Lower leg skin (tissue), 3 donors: ENCODE measurements at regions not wholly inside any gene's neighbourhood (a gene's known extent, or its start where the extent isn't known, plus 50 kb on each side); places are given as distances from the start of the nearest gene placed in this dataset.

ENCODE experiments used
- CTCF ChIP-seq, 3 donors: fragments of 450-650 bp; IDR thresholded peaks; one replicate each; pipeline ENCODE4 v1.5.1; 2016; ENCODE audit warnings: antibody characterized with exemption in 3 of 3, mild to moderate bottlenecking in 3 of 3, moderate library complexity in 2 of 3
- POLR2A ChIP-seq, 2 donors: fragments of 450-650 bp; IDR thresholded peaks; one replicate each; pipeline ENCODE4 v1.6.1; 2016 to 2017; ENCODE audit warnings: antibody characterized with exemption in 2 of 2, mild to moderate bottlenecking in 1 of 2, moderate library complexity in 1 of 2

- no peak for TF ChIP-seq CTCF (IDR thresholded peaks at IDR 0.05)
- TF ChIP-seq POLR2A (IDR thresholded peaks at IDR 0.05), result no peak
These were observed 469.1 kb downstream of the KCNJ18 start for GRCh38 chr17:22161376-22161775.
